Cardiac fibroblast (primary cell): ENCODE measurements at regions not wholly inside any gene's neighbourhood (a gene's known extent, or its start where the extent isn't known, plus 50 kb on each side); places are given as distances from the start of the nearest gene placed in this dataset.

ENCODE experiments used
- DNase-seq, 2 donors: peaks; one replicate each; pipeline versions ENCODE4 v3.0.0 to v3.0.0-alpha.2; 2010; ENCODE audit warnings: low read depth in 2 of 2
- H3K4me3 ChIP-seq, 2 donors: replicated peaks in 1 of 2; 1 replicate in 1 of 2; 2 replicates in 1 of 2; pipeline ENCODE4 v1.5.1; 2011; ENCODE audit warnings: low read depth in 2 of 2, low read length in 2 of 2, mild to moderate bottlenecking in 2 of 2, moderate library complexity in 1 of 2
- TF ChIP-seq, protein P1 (sequence below): IDR thresholded peaks from one replicate; pipeline ENCODE4 v1.5.1; 2011; ENCODE audit warnings: low read depth, mild to moderate bottlenecking, low read length, inconsistent platforms

DNA sequence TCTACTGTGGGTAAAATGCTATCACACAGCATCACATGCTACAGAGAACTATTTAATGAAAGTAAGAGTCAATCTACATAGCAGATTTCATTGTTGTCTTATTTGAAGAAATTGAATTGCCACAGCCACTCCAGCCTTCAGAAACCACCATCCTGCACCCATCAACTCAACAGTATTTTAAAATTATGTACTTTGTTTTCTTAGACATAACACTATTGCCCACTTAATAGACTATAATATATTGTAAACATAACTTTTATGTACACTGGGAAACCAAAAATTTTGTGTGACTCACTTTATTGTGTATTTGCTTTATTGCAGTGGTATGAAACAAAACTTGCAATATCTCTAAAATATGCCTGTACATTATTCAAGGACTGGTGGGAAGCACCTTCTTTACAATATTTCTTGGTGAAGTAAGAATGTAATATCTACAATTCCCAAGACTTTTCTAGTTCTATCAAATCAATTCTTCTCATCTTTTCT is 133.0 kb downstream of the DUSP10 start:
- DNase-seq = no peak
- TF ChIP-seq, protein P1, sequence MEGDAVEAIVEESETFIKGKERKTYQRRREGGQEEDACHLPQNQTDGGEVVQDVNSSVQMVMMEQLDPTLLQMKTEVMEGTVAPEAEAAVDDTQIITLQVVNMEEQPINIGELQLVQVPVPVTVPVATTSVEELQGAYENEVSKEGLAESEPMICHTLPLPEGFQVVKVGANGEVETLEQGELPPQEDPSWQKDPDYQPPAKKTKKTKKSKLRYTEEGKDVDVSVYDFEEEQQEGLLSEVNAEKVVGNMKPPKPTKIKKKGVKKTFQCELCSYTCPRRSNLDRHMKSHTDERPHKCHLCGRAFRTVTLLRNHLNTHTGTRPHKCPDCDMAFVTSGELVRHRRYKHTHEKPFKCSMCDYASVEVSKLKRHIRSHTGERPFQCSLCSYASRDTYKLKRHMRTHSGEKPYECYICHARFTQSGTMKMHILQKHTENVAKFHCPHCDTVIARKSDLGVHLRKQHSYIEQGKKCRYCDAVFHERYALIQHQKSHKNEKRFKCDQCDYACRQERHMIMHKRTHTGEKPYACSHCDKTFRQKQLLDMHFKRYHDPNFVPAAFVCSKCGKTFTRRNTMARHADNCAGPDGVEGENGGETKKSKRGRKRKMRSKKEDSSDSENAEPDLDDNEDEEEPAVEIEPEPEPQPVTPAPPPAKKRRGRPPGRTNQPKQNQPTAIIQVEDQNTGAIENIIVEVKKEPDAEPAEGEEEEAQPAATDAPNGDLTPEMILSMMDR = no peak
- no peak overlapping the region for H3K4me3 ChIP-seq

- DNase-seq = no peak
- H3K4me3 ChIP-seq = no peak overlapping the region
- TF ChIP-seq, protein P1 = no peak
Measured at GRCh38 chr1:221611656-221612046, 130.2 kb downstream of the DUSP10 start.

DNA sequence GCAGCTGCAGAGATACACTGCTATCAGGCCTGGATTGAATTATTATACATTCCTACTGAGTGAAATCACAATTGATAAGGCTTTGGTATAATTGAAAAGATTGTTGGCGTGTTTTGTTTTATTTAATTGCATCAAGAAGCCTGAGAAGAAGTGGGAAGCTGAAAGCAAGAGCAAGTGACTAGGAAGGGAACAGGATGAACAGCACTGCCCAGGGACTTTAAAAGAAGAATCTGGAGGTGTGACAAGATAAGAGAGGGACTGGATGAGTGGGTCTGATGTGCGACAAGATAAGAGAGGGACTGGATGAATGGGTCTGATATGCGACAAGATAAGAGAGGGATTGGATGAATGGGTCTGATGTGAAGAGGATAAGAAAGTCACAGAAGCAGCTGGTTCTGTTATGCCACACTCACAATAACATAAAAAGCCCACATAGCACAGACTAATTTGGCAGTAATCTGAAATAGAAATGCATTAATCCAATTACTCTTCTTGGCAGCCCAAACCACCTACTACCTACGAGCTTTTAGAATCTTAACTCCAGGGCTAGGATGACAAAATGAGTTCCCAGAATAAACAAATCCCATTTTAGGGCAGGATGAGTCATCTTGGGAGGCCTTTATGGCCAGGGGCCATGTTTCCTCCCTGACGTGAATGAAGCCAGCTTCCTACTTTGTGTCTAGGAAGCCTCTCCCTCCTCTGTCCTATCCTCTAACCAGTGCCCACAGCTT is 129.7 kb downstream of the DUSP10 start:
- H3K4me3 ChIP-seq = no peak overlapping the region
- DNase-seq = peak; percentile 80 to 87
- TF ChIP-seq, protein P1 = no peak

- peak; percentile 18 to 19 for DNase-seq
- TF ChIP-seq, protein P1 = no peak
- H3K4me3 ChIP-seq = no peak overlapping the region
Measured at GRCh38 chr1:221620437-221621384, 121.2 kb downstream of the DUSP10 start.

GRCh38 chr1:221621683-221622082 is 120.2 kb downstream of the DUSP10 start:
- TF ChIP-seq, protein P1 = no peak
- no peak for DNase-seq
- no peak overlapping the region for H3K4me3 ChIP-seq

- no peak for DNase-seq
- TF ChIP-seq, protein P1 = no peak
- H3K4me3 ChIP-seq = no peak overlapping the region
Measured at GRCh38 chr1:221622389-221622788, 119.5 kb downstream of the DUSP10 start.
